ENCODE measurements at regions not wholly inside any gene's neighbourhood (a gene's known extent, or its start where the extent isn't known, plus 50 kb on each side); places are given as distances from the start of the nearest gene placed in this dataset.

DNA sequence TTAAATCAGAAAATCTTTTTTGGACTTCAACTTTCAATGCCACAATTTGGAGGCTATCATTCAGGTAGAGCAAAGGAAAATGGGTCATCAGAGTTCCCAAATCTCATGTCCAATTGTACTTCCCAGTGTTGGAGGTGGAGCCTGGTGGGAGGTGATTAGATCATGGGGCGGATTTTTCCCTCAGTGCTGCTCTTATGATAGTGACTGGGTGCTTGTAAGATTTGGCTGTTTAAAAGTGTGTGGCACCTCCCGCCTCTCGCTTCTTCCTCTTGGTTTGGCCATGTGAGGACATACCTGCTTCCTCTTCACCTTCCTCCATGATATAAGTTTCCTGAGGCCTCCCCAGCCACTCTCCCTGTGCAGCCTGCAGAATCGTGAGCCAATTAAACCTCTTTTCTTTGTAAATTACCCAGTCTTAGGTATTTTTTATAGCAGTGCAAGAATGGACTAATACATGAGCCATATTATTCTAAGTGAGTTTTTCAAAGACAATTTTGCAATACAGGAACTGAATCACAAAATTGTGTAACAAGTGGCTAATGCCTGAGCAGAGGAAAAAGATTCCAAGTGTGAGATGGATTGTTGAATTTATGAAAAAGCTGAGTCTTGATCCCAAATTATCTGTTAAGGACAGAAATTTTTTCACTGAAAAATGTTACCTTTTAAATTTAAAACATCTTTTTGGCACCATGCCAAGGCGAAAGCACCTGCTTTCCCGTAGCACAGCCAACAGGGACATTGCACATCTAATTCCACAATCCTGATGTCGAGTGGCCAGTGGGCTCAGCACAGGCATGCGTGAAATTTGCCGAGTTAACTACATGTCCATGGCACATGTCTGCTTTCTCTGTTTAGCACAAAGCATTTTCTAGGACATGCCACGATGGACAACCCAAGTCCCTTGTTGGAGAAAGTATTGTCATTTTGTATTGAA lies 150.9 kb downstream of the COL6A3 start:
- no peak for DNase-seq (ENCODE audit: low read depth in 4 of 4, low spot score in 3 of 4)

DNA sequence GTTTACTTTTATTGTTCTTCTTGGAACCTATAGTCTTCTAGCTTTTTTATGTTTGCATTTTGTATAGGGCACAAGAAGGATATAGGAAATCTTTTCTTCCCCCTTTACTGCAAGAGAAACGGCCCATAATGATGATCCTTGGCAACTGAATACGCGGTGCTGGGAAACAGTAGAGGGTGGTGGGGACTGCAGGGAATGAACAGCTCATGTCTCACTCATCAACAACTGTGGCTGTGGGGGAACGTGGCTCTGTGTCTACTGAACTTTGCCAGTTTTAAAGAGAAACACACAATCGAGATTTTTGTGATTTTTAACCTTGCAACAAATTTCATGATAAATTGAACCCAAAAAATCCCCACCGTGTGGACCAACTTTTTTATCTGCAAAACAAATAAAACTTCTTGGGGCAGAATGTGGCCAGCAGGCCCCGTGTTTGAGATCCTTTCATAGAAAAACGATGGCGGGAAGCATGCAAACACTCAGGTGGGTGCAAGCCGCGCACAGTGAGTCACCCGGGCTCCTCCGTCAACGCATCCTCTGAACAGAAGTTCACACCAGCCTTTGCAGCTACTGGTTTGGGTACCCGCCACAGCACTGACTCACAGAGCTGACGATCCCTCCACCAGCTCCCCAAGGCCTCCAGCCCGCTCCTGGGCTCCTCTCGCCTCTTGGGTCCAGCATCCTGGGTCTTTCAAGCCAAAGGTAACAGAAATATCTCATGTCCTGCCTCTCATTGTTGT lies 149.3 kb downstream of the COL6A3 start:
- no peak for DNase-seq (ENCODE audit: low read depth in 4 of 4, low spot score in 3 of 4)

DNA sequence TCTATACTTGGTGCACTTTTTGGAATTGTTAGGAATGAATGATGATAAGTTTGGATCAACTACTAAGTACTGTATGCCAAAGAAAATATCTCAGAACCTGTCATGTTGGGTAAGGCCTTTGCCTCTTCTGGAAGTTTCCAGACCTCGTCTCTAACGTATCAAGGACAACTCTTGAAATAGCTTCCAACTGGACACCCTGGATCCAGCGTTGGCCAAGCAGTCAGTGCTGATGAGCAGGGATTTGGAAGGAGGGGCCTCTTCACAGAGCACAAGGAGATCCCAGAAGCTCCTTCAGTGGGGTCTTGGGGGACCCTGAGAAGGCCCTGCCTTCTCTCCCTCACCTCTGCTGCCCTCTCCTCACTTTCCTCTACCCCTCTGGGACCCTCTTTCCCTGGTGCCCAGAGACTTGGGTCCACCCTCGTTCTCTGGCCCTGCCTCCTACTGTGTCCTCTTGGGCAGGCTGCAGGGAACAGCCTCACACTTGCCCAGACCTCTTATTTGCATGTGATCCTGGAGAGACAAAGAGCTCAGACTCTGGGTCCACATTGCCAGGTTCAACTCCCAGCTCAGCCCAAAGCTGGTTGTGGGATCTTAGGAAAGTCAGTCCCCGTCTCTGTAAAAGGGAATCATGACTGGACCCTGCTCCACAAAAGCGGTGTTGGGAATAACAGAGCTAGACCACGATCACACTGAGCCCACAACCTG lies 145.8 kb downstream of the COL6A3 start:
- no peak for DNase-seq (ENCODE audit: low read depth in 4 of 4, low spot score in 3 of 4)

DNA sequence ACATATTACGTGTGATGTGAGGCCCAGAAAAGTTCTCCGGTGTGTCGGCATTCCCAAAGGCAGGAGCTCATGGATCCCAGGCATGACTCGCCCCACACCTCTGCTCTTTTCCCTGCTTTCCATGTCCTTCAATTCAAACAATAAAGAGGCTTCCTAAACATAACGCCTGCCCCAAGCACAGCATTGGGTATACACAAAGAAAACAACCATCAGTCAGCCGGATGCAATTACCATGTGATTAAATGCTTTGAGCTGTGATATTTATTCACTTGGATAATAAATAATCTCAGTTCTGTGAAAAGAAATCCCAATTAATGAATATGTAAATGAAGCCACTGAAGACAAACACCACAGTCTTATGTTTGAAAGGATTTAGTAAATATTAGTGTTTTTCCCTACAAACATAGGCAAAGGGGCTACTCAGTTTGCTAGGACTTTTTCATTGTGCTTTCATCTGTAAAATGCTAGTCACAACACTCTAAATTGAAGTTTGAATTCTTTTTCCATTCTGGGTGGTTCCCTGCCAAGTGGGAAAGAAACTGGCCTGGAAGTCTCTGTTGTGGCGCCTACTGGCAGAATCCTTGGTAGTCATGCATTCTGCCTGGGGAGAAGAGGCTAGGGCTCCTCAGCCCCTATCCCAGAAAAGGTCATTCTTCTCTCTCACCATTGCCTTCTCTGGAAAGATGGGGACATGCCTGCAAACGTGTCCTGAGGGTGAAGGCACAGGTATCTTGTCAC lies 144.7 kb downstream of the COL6A3 start:
- DNase-seq (ENCODE audit: low read depth in 4 of 4, low spot score in 3 of 4) = no peak

DNA sequence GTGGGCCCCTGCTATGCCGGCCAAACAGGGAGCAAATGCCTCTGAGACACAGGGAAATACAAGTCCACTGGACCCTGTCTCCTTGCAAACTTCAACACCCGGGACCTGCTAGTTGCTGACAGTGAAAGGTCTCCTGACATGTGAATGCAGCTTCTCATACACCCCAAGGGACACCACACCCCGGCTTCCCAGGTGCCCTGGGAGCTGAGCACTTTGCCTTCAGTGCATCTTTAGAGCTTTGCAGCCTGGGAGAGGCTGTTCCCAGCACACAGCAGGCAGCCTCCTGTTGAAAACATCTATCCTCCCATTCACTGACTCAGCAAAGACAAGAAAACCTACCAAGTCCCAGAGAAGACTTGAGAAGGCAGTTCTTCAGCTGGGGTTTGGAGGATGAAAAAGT lies 143.4 kb downstream of the COL6A3 start:
- no peak for DNase-seq (ENCODE audit: low read depth in 4 of 4, low spot score in 3 of 4)

DNA sequence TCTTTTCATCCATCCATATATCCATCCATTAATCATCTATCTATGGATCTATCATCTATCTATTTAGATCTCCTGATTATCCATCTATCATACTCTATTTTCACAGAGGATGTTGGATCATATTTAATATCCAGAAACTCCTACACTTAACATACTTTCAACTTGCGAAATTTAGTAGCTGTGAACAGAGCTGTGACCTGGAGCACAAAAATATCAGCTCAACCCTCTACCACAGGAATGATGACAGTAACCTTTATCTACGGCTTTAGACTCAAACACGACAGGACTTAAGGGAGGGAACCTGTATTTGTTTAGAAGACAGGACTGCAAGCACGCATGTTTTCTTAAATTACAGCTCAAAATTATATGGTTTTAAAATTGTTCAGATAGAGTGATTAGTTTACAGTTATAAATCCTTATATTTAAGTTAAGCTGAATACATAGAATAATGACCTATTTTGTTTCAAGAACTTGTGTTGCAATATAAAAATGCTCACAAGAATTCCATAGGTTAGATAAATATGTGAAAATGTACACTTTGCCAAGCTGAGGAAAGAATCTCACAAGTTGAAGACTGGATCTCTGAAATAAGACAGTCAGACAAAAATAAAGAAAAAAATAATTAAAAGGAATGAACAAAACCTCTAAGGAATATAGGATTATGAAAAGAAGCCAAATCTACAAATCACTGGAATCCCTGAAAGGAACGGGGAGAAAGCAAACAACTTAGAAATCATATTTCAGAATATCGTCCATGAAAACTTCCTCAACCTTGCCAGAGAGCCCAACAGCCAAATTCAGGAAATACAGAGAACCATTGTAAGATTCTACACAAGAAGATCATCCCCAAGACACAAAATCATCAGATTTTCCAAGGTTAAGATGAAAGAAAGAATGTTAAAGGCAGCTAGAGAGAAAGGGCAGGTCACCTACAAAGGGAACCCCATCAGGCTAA lies 142.0 kb downstream of the COL6A3 start:
- DNase-seq (ENCODE audit: low read depth in 4 of 4, low spot score in 3 of 4) = no peak

Measured in left renal pelvis (tissue), 4 donors.